NB4 (cell line): ENCODE measurements at regions not wholly inside any gene's neighbourhood (a gene's known extent, or its start where the extent isn't known, plus 50 kb on each side); places are given as distances from the start of the nearest gene placed in this dataset.

Experiments
- MAX ChIP-seq: IDR thresholded peaks from 2 replicates; pipeline ENCODE4 v1.6.1; 2011; ENCODE audit warnings: low read depth, low read length
- MYC ChIP-seq: IDR thresholded peaks from 2 replicates; pipeline ENCODE4 v1.6.1; 2011; ENCODE audit warnings: low read depth, low read length
- POLR2A ChIP-seq: IDR thresholded peaks from 2 replicates; pipeline ENCODE4 v1.6.1; 2011; ENCODE audit warnings: mild to moderate bottlenecking; ENCODE audit not compliant: insufficient read length; ENCODE audit errors: extremely low read depth
- TF ChIP-seq, protein P1 (sequence below): IDR thresholded peaks from one replicate; pipeline ENCODE4 v1.5.1; 2012; ENCODE audit warnings: low read depth, low read length

- TF ChIP-seq, protein P1, sequence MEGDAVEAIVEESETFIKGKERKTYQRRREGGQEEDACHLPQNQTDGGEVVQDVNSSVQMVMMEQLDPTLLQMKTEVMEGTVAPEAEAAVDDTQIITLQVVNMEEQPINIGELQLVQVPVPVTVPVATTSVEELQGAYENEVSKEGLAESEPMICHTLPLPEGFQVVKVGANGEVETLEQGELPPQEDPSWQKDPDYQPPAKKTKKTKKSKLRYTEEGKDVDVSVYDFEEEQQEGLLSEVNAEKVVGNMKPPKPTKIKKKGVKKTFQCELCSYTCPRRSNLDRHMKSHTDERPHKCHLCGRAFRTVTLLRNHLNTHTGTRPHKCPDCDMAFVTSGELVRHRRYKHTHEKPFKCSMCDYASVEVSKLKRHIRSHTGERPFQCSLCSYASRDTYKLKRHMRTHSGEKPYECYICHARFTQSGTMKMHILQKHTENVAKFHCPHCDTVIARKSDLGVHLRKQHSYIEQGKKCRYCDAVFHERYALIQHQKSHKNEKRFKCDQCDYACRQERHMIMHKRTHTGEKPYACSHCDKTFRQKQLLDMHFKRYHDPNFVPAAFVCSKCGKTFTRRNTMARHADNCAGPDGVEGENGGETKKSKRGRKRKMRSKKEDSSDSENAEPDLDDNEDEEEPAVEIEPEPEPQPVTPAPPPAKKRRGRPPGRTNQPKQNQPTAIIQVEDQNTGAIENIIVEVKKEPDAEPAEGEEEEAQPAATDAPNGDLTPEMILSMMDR: no peak
- TF ChIP-seq POLR2A: no peak
- no peak for TF ChIP-seq MAX
- TF ChIP-seq MYC: no peak
Observed at GRCh38 chr3:40613306-40613705, 88.5 kb downstream of the ZNF621 start.
